A673 (cell line): ENCODE measurements at regions not wholly inside any gene's neighbourhood (a gene's known extent, or its start where the extent isn't known, plus 50 kb on each side); places are given as distances from the start of the nearest gene placed in this dataset.

ENCODE experiments used
- CTCF ChIP-seq: fragments of 300-800, 200-600 bp; sonication (generic); conservative IDR thresholded peaks from 2 replicates; pipeline ENCODE4 v1.5.1; 2017; ENCODE audit warnings: low read depth, mild to moderate bottlenecking, antibody characterized with exemption, low read length, moderate library complexity, mixed read lengths
- EZH2 ChIP-seq: fragments of 200-600 bp; sonication (generic); IDR thresholded peaks from 2 replicates; pipeline ENCODE4 v1.6.1; 2017; ENCODE audit warnings: borderline replicate concordance, low read depth, mild to moderate bottlenecking, mixed read lengths, antibody characterized with exemption, low read length; ENCODE audit not compliant: poor library complexity, severe bottlenecking

- TF ChIP-seq CTCF = no peak
- no peak for TF ChIP-seq EZH2
Observed at GRCh38 chr6:48747040-48747439, 636.0 kb upstream of the PTCHD4 start.
